ENCODE measurements at regions not wholly inside any gene's neighbourhood (a gene's known extent, or its start where the extent isn't known, plus 50 kb on each side); places are given as distances from the start of the nearest gene placed in this dataset.

GRCh38 chr3:144756704-144757440 is 785.2 kb downstream of the DIPK2A start:
- Histone ChIP-seq H3K4me1 (ENCODE audit: control insufficient read depth in 4 of 4, insufficient read depth in 4 of 4, low read length in 3 of 4) (no peaks in the 10 kb centered on the region), H3K9ac (ENCODE audit: low read depth in 1 of 2, low read length in 2 of 2) (no peak overlapping the region), H3K36me3 (ENCODE audit: control insufficient read depth in 4 of 4, insufficient read depth in 3 of 4, low read depth in 1 of 4, low read length in 3 of 4) (no peaks in the 10 kb centered on the region), H3K9me3 (ENCODE audit: control insufficient read depth in 4 of 4, low read length in 3 of 4) (peaks cover 0 to 6% (median 0%) of the 10 kb centered on the region in 4 donors), H3K27ac (ENCODE audit: low read depth in 1 of 2, low read length in 2 of 2) (no peak overlapping the region), H3K27me3 (ENCODE audit: control insufficient read depth in 4 of 4, insufficient read depth in 4 of 4, low read length in 3 of 4) (no peaks in the 10 kb centered on the region), H3K4me3 (ENCODE audit: low read depth in 1 of 3, low read length in 3 of 3) (no peak overlapping the region)
- no peak for DNase-seq (ENCODE audit: low spot score)
- 95% methylated on average over 27 of the region's 27 CpGs for WGBS
- TF ChIP-seq ATF3 (IDR thresholded peaks at IDR 0.05) (no peak), SP1 (IDR thresholded peaks at IDR 0.05) (no peak), RAD21 (IDR thresholded peaks at IDR 0.05) (no peak), MAX (IDR thresholded peaks at IDR 0.05) (no peak), ZBTB33 (IDR thresholded peaks at IDR 0.05) (no peak), TAF1 (conservative IDR thresholded peaks at IDR 0.05) (no peak), YY1 (IDR thresholded peaks at IDR 0.05) (no peak), HNF4A (conservative IDR thresholded peaks at IDR 0.05) (no peak), JUND (IDR thresholded peaks at IDR 0.05) (no peak), FOXA1 (IDR thresholded peaks at IDR 0.05) (no peak), FOXA2 (IDR thresholded peaks at IDR 0.05) (no peak), GABPA (IDR thresholded peaks at IDR 0.05 in 1 of 2, conservative IDR thresholded peaks at IDR 0.05 in 1 of 2) (no peak), EGR1 (IDR thresholded peaks at IDR 0.05; ENCODE audit: low read depth in 2 of 2) (no peak)

DNA sequence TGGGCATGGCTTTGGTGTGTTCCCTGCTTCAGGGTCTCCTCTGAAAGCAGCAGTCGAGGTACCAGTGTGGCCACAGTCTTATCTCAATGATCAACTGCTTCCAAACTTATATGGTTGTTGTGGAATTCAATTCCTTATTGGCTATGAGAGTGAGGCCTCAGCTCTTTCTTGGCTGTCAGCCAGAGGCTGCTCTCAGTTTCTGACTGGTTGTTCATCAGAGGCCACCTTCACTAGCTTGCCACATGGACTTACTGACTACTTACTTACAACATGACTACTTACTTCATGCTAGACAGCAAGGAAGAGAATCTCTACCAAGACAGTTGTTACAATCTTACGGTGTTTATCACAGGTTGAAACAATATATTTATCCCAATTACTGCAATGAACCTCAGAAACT is 789.2 kb downstream of the DIPK2A start:
- DNase-seq (ENCODE audit: low spot score) = no peak
- Histone ChIP-seq H3K4me3 (ENCODE audit: low read depth in 1 of 3, low read length in 3 of 3) (no peak overlapping the region), H3K36me3 (ENCODE audit: control insufficient read depth in 4 of 4, insufficient read depth in 3 of 4, low read depth in 1 of 4, low read length in 3 of 4) (no peaks in the 10 kb centered on the region), H3K27me3 (ENCODE audit: control insufficient read depth in 4 of 4, insufficient read depth in 4 of 4, low read length in 3 of 4) (no peaks in the 10 kb centered on the region), H3K9me3 (ENCODE audit: control insufficient read depth in 4 of 4, low read length in 3 of 4) (peaks cover 0 to 6% (median 0%) of the 10 kb centered on the region in 4 donors), H3K9ac (ENCODE audit: low read depth in 1 of 2, low read length in 2 of 2) (no peak overlapping the region), H3K4me1 (ENCODE audit: control insufficient read depth in 4 of 4, insufficient read depth in 4 of 4, low read length in 3 of 4) (no peaks in the 10 kb centered on the region), H3K27ac (ENCODE audit: low read depth in 1 of 2, low read length in 2 of 2) (no peak overlapping the region)
- TF ChIP-seq REST (IDR thresholded peaks at IDR 0.05) = no peak
- TF ChIP-seq, protein P1, sequence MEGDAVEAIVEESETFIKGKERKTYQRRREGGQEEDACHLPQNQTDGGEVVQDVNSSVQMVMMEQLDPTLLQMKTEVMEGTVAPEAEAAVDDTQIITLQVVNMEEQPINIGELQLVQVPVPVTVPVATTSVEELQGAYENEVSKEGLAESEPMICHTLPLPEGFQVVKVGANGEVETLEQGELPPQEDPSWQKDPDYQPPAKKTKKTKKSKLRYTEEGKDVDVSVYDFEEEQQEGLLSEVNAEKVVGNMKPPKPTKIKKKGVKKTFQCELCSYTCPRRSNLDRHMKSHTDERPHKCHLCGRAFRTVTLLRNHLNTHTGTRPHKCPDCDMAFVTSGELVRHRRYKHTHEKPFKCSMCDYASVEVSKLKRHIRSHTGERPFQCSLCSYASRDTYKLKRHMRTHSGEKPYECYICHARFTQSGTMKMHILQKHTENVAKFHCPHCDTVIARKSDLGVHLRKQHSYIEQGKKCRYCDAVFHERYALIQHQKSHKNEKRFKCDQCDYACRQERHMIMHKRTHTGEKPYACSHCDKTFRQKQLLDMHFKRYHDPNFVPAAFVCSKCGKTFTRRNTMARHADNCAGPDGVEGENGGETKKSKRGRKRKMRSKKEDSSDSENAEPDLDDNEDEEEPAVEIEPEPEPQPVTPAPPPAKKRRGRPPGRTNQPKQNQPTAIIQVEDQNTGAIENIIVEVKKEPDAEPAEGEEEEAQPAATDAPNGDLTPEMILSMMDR (IDR thresholded peaks at IDR 0.05; ENCODE audit: low read depth, low read length, missing input control) = no peak
- TF ChIP-seq HNF4A (conservative IDR thresholded peaks at IDR 0.05) = no peak
- TF ChIP-seq MAX (IDR thresholded peaks at IDR 0.05) = no peak
- TF ChIP-seq SP1 (IDR thresholded peaks at IDR 0.05) = no peak
- TF ChIP-seq GABPA (IDR thresholded peaks at IDR 0.05 in 1 of 2, conservative IDR thresholded peaks at IDR 0.05 in 1 of 2) = no peak
- no peak for TF ChIP-seq NR2F2 (IDR thresholded peaks at IDR 0.05)
- TF ChIP-seq FOXA1 (IDR thresholded peaks at IDR 0.05) = no peak
- no peak for TF ChIP-seq EGR1 (IDR thresholded peaks at IDR 0.05; ENCODE audit: low read depth in 2 of 2)
- no peak for TF ChIP-seq TAF1 (conservative IDR thresholded peaks at IDR 0.05)
- no peak for TF ChIP-seq RAD21 (IDR thresholded peaks at IDR 0.05)
- TF ChIP-seq YY1 (IDR thresholded peaks at IDR 0.05) = no peak
- 75% methylated on average over 2 of the region's 2 CpGs for WGBS
